HEK293 (cell line): ENCODE measurements at regions not wholly inside any gene's neighbourhood (a gene's known extent, or its start where the extent isn't known, plus 50 kb on each side); places are given as distances from the start of the nearest gene placed in this dataset.
A peak's percentile ranks its signal among the peaks of the same experiment; 100 is the strongest.

ENCODE experiments used
- CTCF ChIA-PET: fragments of 350-600 bp; formaldehyde crosslinking; extraction: SDS; loops from one replicate; lab custom pipeline; 2021; ENCODE audit warnings: antibody characterized with exemption; lab: Yijun Ruan, JAX
- POLR2A ChIA-PET: fragments of 300-600 bp; formaldehyde crosslinking; extraction: SDS; loops from one replicate; lab custom pipeline; 2020; ENCODE audit warnings: antibody characterized with exemption, inconsistent platforms; lab: Yijun Ruan, JAX
- H3K27ac ChIP-seq: fragments of 200-500 bp; sonication (Bioruptor generic); 2 replicates; pipeline ENCODE4 v1.5.1; 2014; ENCODE audit warnings: low read depth, low read length, control low read depth, inconsistent platforms; ENCODE audit errors: extremely low read depth
- H3K36me3 ChIP-seq, 2 experiments: fragments of 200-500 bp in 1 of 2; sonication (Bioruptor generic) in 1 of 2; 1 replicate in 1 of 2; 2 replicates in 1 of 2; pipeline ENCODE4 v1.5.1; 2014 to 2017; ENCODE audit warnings: inconsistent platforms in 2 of 2, low read length in 2 of 2; ENCODE audit not compliant: control insufficient read depth in 2 of 2, insufficient read depth in 1 of 2
- H3K4me1 ChIP-seq: fragments of 200-500 bp; sonication (Bioruptor generic); 2 replicates; pipeline ENCODE4 v1.5.1; 2014; ENCODE audit warnings: mild to moderate bottlenecking, low read length, inconsistent platforms; ENCODE audit not compliant: control insufficient read depth, insufficient read depth
- H3K4me3 ChIP-seq: 2 replicates; pipeline ENCODE4 v1.5.1; 2011; ENCODE audit warnings: low read depth, mild to moderate bottlenecking, control low read depth, low read length, moderate library complexity
- H3K9me3 ChIP-seq: fragments of 200-500 bp; sonication (Bioruptor generic); 2 replicates; pipeline ENCODE4 v1.5.1; 2014; ENCODE audit warnings: low read depth, low read length, inconsistent platforms; ENCODE audit not compliant: control insufficient read depth, insufficient read depth
- GLIS2 ChIP-seq: fragments of 450-650 bp; formaldehyde crosslinking; IDR thresholded peaks from 2 replicates; pipeline ENCODE4 v1.5.1; 2016; ENCODE audit warnings: missing biosample characterization, missing genetic modification characterization
- IKZF3 ChIP-seq: fragments of 450-650 bp; IDR thresholded peaks from 2 replicates; pipeline ENCODE4 v1.5.0; 2018; ENCODE audit warnings: missing biosample characterization, mild to moderate bottlenecking, missing genetic modification characterization, moderate library complexity
- REST ChIP-seq: fragments of 450-650 bp; formaldehyde crosslinking; IDR thresholded peaks from 2 replicates; pipeline ENCODE4 v1.5.1; 2016; ENCODE audit warnings: missing biosample characterization, missing genetic modification characterization
- TCF7L2 ChIP-seq: IDR thresholded peaks from 2 replicates; pipeline ENCODE4 v1.6.1; 2011; ENCODE audit warnings: low read depth, mild to moderate bottlenecking, inconsistent platforms, low read length, moderate library complexity, borderline replicate concordance
- ZBTB1 ChIP-seq: fragments of 450-650 bp; formaldehyde crosslinking; IDR thresholded peaks from 2 replicates; pipeline ENCODE4 v1.5.1; 2016; ENCODE audit warnings: missing biosample characterization, missing genetic modification characterization
- ZBTB6 ChIP-seq: fragments of 450-650 bp; formaldehyde crosslinking; IDR thresholded peaks from 2 replicates; pipeline ENCODE4 v1.5.1; 2017; ENCODE audit warnings: missing biosample characterization, missing genetic modification characterization
- ZFHX2 ChIP-seq: fragments of 450-650 bp; formaldehyde crosslinking; conservative IDR thresholded peaks from 2 replicates; pipeline ENCODE4 v1.5.1; 2016; ENCODE audit warnings: missing biosample characterization, missing genetic modification characterization
- ZFP69B ChIP-seq: fragments of 450-650 bp; formaldehyde crosslinking; IDR thresholded peaks from 2 replicates; pipeline ENCODE4 v1.5.1; 2016; ENCODE audit warnings: missing biosample characterization, missing genetic modification characterization
- ZNF174 ChIP-seq: fragments of 450-650 bp; formaldehyde crosslinking; IDR thresholded peaks from 2 replicates; pipeline ENCODE4 v1.5.0; 2017; ENCODE audit warnings: missing biosample characterization, mild to moderate bottlenecking, missing genetic modification characterization
- ZNF221 ChIP-seq: fragments of 450-650 bp; formaldehyde crosslinking; IDR thresholded peaks from 2 replicates; pipeline ENCODE4 v1.5.1; 2017; ENCODE audit warnings: missing biosample characterization, missing genetic modification characterization, borderline replicate concordance
- ZNF324 ChIP-seq: fragments of 450-650 bp; formaldehyde crosslinking; IDR thresholded peaks from 2 replicates; pipeline ENCODE4 v1.5.1; 2016; ENCODE audit warnings: missing biosample characterization, missing genetic modification characterization
- ZNF391 ChIP-seq: fragments of 450-650 bp; formaldehyde crosslinking; IDR thresholded peaks from 2 replicates; pipeline ENCODE4 v1.5.1; 2016; ENCODE audit warnings: low read depth, missing biosample characterization, missing genetic modification characterization, borderline replicate concordance
- ZNF394 ChIP-seq: fragments of 450-650 bp; formaldehyde crosslinking; IDR thresholded peaks from 2 replicates; pipeline ENCODE4 v1.5.1; 2016; ENCODE audit warnings: missing biosample characterization, missing genetic modification characterization, mild to moderate bottlenecking, moderate library complexity, borderline replicate concordance
- ZNF449 ChIP-seq: fragments of 450-650 bp; formaldehyde crosslinking; IDR thresholded peaks from 2 replicates; pipeline ENCODE4 v1.5.1; 2017; ENCODE audit warnings: missing biosample characterization, mild to moderate bottlenecking, missing genetic modification characterization, moderate library complexity
- ZNF624 ChIP-seq: fragments of 450-650 bp; formaldehyde crosslinking; IDR thresholded peaks from 2 replicates; pipeline ENCODE4 v1.5.1; 2017; ENCODE audit warnings: missing biosample characterization, missing genetic modification characterization

GRCh38 chr12:16789204-16789790, 183.3 kb upstream of the LMO3 start:
- no peak overlapping the region for H3K27ac ChIP-seq
- H3K9me3 ChIP-seq, result no peaks in the 10 kb centered on the region
- no peaks in the 10 kb centered on the region for H3K36me3 ChIP-seq
- ChIA-PET CTCF (interaction anchor here (0.6 kb wide), 1 partner anchor 20 kb away, joined by 3 read pairs; no protein-coding TSS in a partner anchor), POLR2A (no interaction called here)
- H3K4me3 ChIP-seq, result no peak overlapping the region
- TF ChIP-seq GLIS2 (tag by site-specific recombination) (no peak), REST (tag by site-specific recombination) (peak; percentile 74)
- H3K4me1 ChIP-seq, result no peaks in the 10 kb centered on the region

- no peaks in the 10 kb centered on the region for H3K4me1 ChIP-seq
- CTCF ChIA-PET, result no interaction called here
- H3K4me3 ChIP-seq, result no peak overlapping the region
- POLR2A ChIA-PET, result no interaction called here
- no peak for TF ChIP-seq ZBTB1 (tag by site-specific recombination)
- no peak for TF ChIP-seq ZNF394
- no peak for TF ChIP-seq ZNF324
- no peak for TF ChIP-seq IKZF3 (tag by site-specific recombination)
- TF ChIP-seq ZNF449 (tag by site-specific recombination), result no peak
- TF ChIP-seq ZBTB6 (tag by site-specific recombination), result no peak
- no peak for TF ChIP-seq TCF7L2
- no peak for TF ChIP-seq ZFHX2 (tag by site-specific recombination)
- TF ChIP-seq ZNF174 (tag by site-specific recombination), result no peak
- TF ChIP-seq ZNF391 (tag by site-specific recombination), result no peak
- no peak for TF ChIP-seq ZNF221 (tag by site-specific recombination)
- TF ChIP-seq ZNF624, result no peak
- TF ChIP-seq ZFP69B (tag by site-specific recombination), result no peak
- H3K36me3 ChIP-seq, result no peaks in the 10 kb centered on the region
- no peak overlapping the region for H3K27ac ChIP-seq
- no peaks in the 10 kb centered on the region for H3K9me3 ChIP-seq
Observed at GRCh38 chr12:16788506-16789203, 182.7 kb upstream of the LMO3 start.
